ENCODE measurements at regions not wholly inside any gene's neighbourhood (a gene's known extent, or its start where the extent isn't known, plus 50 kb on each side); places are given as distances from the start of the nearest gene placed in this dataset.

DNA sequence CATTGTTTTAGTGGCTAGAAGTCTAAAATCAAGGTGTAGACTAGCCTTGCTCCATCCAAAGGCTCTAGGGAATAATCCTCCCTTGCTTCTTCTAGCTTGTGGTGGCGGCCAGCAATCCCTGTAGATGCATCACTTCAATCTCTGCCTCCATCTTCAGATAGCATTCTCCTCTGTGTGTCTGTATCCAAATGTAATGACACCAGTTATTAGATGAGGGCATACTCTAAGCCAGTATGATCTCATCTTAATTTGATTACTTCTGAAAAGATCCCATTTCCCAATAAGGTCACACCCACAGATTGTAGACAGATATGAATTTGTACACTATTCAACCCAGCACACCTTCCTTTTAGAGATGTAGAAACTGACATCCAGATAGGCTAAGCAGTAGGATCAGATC, 334.5 kb upstream of the KCNMB2 start:
- TF ChIP-seq POLR2A (IDR thresholded peaks at IDR 0.05; ENCODE audit: low read depth, low read length) (no peak), TAF1 (IDR thresholded peaks at IDR 0.05; ENCODE audit: low read depth, low read length) (no peak), SPI1 (IDR thresholded peaks at IDR 0.05; ENCODE audit: low read depth, low read length) (no peak), POLR2AphosphoS5 (IDR thresholded peaks at IDR 0.05; ENCODE audit: low read depth, low read length) (no peak), PAX5 (IDR thresholded peaks at IDR 0.05; ENCODE audit: insufficient read depth, low read length, severe bottlenecking) (no peak), POU2F2 (IDR thresholded peaks at IDR 0.05; ENCODE audit: low read depth, low read length) (no peak)

All from GM12891 (cell line).